ENCODE measurements at regions not wholly inside any gene's neighbourhood (a gene's known extent, or its start where the extent isn't known, plus 50 kb on each side); places are given as distances from the start of the nearest gene placed in this dataset.

GRCh38 chrX:131595120-131595519, 51.2 kb downstream of the OR13H1 start:
- no peaks in the 10 kb centered on the region for H3K9me3 ChIP-seq (ENCODE audit: control insufficient read depth, low read length)
- no peaks in the 10 kb centered on the region for H3K4me1 ChIP-seq (ENCODE audit: control insufficient read depth, insufficient read depth, low read length)
- H3K36me3 ChIP-seq (ENCODE audit: control insufficient read depth, insufficient read depth, low read length, severe bottlenecking): no peaks in the 10 kb centered on the region
- DNase-seq (ENCODE audit: low read depth): no peak
- H3K9ac ChIP-seq (ENCODE audit: low read length): no peak overlapping the region
- peaks cover 16% of the 10 kb centered on the region for H3K27me3 ChIP-seq (replicated peaks; ENCODE audit: control insufficient read depth, insufficient read depth, low read length)
- no peak overlapping the region for H3K4me3 ChIP-seq (ENCODE audit: low read length)

GRCh38 chrX:131607792-131608369, 64.0 kb downstream of the OR13H1 start:
- Histone ChIP-seq H3K4me1 (ENCODE audit: control insufficient read depth, insufficient read depth, low read length) (no peaks in the 10 kb centered on the region), H3K36me3 (ENCODE audit: control insufficient read depth, insufficient read depth, low read length, severe bottlenecking) (no peaks in the 10 kb centered on the region), H3K9ac (ENCODE audit: low read length) (no peak overlapping the region), H3K27me3 (replicated peaks; ENCODE audit: control insufficient read depth, insufficient read depth, low read length) (peaks cover 16% of the 10 kb centered on the region), H3K9me3 (ENCODE audit: control insufficient read depth, low read length) (no peaks in the 10 kb centered on the region), H3K4me3 (ENCODE audit: low read length) (no peak overlapping the region)
- DNase-seq (ENCODE audit: low read depth): no peak

DNA sequence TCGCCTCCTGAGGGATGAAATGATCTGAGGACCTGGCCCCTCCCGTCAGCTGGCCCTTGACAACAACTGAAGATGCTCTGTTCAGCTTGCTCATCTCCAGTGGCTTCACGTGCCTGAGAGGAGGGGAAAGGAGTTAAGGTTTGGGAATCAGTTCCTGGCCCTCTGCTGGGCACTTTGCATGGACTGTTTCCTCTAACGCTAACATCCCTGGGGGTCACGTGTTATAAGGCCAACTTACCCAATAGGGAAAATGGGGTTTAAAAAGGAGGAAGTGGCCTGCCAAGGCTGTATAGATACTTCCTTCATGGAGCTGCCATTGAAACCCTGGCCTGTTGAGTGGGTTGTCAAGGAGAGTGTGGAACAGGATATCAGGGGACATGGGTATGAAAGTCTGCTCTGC, 65.6 kb downstream of the OR13H1 start:
- no peak overlapping the region for H3K4me3 ChIP-seq (ENCODE audit: low read length)
- no peaks in the 10 kb centered on the region for H3K4me1 ChIP-seq (ENCODE audit: control insufficient read depth, insufficient read depth, low read length)
- H3K27me3 ChIP-seq (replicated peaks; ENCODE audit: control insufficient read depth, insufficient read depth, low read length): peaks cover 17% of the 10 kb centered on the region
- H3K36me3 ChIP-seq (ENCODE audit: control insufficient read depth, insufficient read depth, low read length, severe bottlenecking): no peaks in the 10 kb centered on the region
- no peak for DNase-seq (ENCODE audit: low read depth)
- no peaks in the 10 kb centered on the region for H3K9me3 ChIP-seq (ENCODE audit: control insufficient read depth, low read length)
- H3K9ac ChIP-seq (ENCODE audit: low read length): no peak overlapping the region

GRCh38 chrX:131613260-131613659, 69.4 kb downstream of the OR13H1 start:
- Histone ChIP-seq H3K4me3 (ENCODE audit: low read length) (no peak overlapping the region), H3K9ac (ENCODE audit: low read length) (no peak overlapping the region), H3K4me1 (ENCODE audit: control insufficient read depth, insufficient read depth, low read length) (peaks cover 5% of the 10 kb centered on the region), H3K9me3 (ENCODE audit: control insufficient read depth, low read length) (no peaks in the 10 kb centered on the region), H3K27me3 (replicated peaks; ENCODE audit: control insufficient read depth, insufficient read depth, low read length) (peaks cover 17% of the 10 kb centered on the region), H3K36me3 (ENCODE audit: control insufficient read depth, insufficient read depth, low read length, severe bottlenecking) (no peaks in the 10 kb centered on the region)
- no peak for DNase-seq (ENCODE audit: low read depth)

GRCh38 chrX:131614241-131614640, 70.4 kb downstream of the OR13H1 start:
- Histone ChIP-seq H3K4me3 (ENCODE audit: low read length) (no peak overlapping the region), H3K4me1 (ENCODE audit: control insufficient read depth, insufficient read depth, low read length) (peaks cover 5% of the 10 kb centered on the region), H3K36me3 (ENCODE audit: control insufficient read depth, insufficient read depth, low read length, severe bottlenecking) (no peaks in the 10 kb centered on the region), H3K9ac (ENCODE audit: low read length) (no peak overlapping the region), H3K9me3 (ENCODE audit: control insufficient read depth, low read length) (no peaks in the 10 kb centered on the region), H3K27me3 (replicated peaks; ENCODE audit: control insufficient read depth, insufficient read depth, low read length) (peaks cover 17% of the 10 kb centered on the region)
- DNase-seq (ENCODE audit: low read depth): no peak

GRCh38 chrX:131617182-131617581, 73.3 kb downstream of the OR13H1 start:
- Histone ChIP-seq H3K9me3 (ENCODE audit: control insufficient read depth, low read length) (no peaks in the 10 kb centered on the region), H3K36me3 (ENCODE audit: control insufficient read depth, insufficient read depth, low read length, severe bottlenecking) (no peaks in the 10 kb centered on the region), H3K9ac (ENCODE audit: low read length) (no peak overlapping the region), H3K4me3 (ENCODE audit: low read length) (no peak overlapping the region), H3K27me3 (replicated peaks; ENCODE audit: control insufficient read depth, insufficient read depth, low read length) (peaks cover 8% of the 10 kb centered on the region), H3K4me1 (ENCODE audit: control insufficient read depth, insufficient read depth, low read length) (peaks cover 5% of the 10 kb centered on the region)
- DNase-seq (ENCODE audit: low read depth): no peak

DNA sequence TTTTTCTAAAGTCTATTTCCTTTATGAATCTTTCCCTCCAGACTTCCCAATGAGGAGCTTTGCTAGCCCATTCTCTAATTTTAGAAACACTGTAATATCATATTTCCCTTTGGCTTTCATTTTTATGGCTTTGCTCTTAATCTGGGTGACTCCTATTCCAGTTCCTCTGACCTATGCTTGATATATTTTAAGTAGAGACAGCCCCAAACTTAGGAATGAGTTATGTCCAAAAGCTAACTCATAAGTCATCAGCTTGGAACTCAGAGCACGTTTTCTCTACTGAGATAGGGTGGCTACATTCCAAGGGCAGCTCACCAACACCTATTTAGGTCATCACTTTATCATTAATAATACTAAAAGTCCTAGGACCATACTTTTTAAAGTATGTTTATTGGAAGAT, 77.8 kb downstream of the OR13H1 start:
- DNase-seq (ENCODE audit: low read depth): no peak
- H3K9ac ChIP-seq (ENCODE audit: low read length): no peak overlapping the region
- no peak overlapping the region for H3K4me3 ChIP-seq (ENCODE audit: low read length)
- no peaks in the 10 kb centered on the region for H3K36me3 ChIP-seq (ENCODE audit: control insufficient read depth, insufficient read depth, low read length, severe bottlenecking)
- peaks cover 8% of the 10 kb centered on the region for H3K27me3 ChIP-seq (replicated peaks; ENCODE audit: control insufficient read depth, insufficient read depth, low read length)
- peaks cover 4% of the 10 kb centered on the region for H3K4me1 ChIP-seq (ENCODE audit: control insufficient read depth, insufficient read depth, low read length)
- H3K9me3 ChIP-seq (ENCODE audit: control insufficient read depth, low read length): no peaks in the 10 kb centered on the region

GRCh38 chrX:131626681-131627296, 82.9 kb downstream of the OR13H1 start:
- no peak for DNase-seq (ENCODE audit: low read depth)
- no peaks in the 10 kb centered on the region for H3K9me3 ChIP-seq (ENCODE audit: control insufficient read depth, low read length)
- no peaks in the 10 kb centered on the region for H3K36me3 ChIP-seq (ENCODE audit: control insufficient read depth, insufficient read depth, low read length, severe bottlenecking)
- H3K9ac ChIP-seq (ENCODE audit: low read length): no peak overlapping the region
- H3K4me1 ChIP-seq (ENCODE audit: control insufficient read depth, insufficient read depth, low read length): no peaks in the 10 kb centered on the region
- peaks cover 37% of the 10 kb centered on the region for H3K27me3 ChIP-seq (replicated peaks; ENCODE audit: control insufficient read depth, insufficient read depth, low read length)
- no peak overlapping the region for H3K4me3 ChIP-seq (ENCODE audit: low read length)

GRCh38 chrX:131630534-131630933, 86.7 kb downstream of the OR13H1 start:
- Histone ChIP-seq H3K4me1 (ENCODE audit: control insufficient read depth, insufficient read depth, low read length) (no peaks in the 10 kb centered on the region), H3K27me3 (replicated peaks; ENCODE audit: control insufficient read depth, insufficient read depth, low read length) (peaks cover 39% of the 10 kb centered on the region), H3K4me3 (ENCODE audit: low read length) (no peak overlapping the region), H3K9ac (ENCODE audit: low read length) (no peak overlapping the region), H3K36me3 (ENCODE audit: control insufficient read depth, insufficient read depth, low read length, severe bottlenecking) (no peaks in the 10 kb centered on the region), H3K9me3 (ENCODE audit: control insufficient read depth, low read length) (no peaks in the 10 kb centered on the region)
- no peak for DNase-seq (ENCODE audit: low read depth)

- no peak overlapping the region for H3K9ac ChIP-seq (ENCODE audit: low read length)
- no peaks in the 10 kb centered on the region for H3K36me3 ChIP-seq (ENCODE audit: control insufficient read depth, insufficient read depth, low read length, severe bottlenecking)
- H3K4me3 ChIP-seq (ENCODE audit: low read length): no peak overlapping the region
- peaks cover 40% of the 10 kb centered on the region for H3K27me3 ChIP-seq (replicated peaks; ENCODE audit: control insufficient read depth, insufficient read depth, low read length)
- H3K9me3 ChIP-seq (ENCODE audit: control insufficient read depth, low read length): peaks cover 3% of the 10 kb centered on the region
- peak; percentile 83 for DNase-seq (ENCODE audit: low read depth)
- no peaks in the 10 kb centered on the region for H3K4me1 ChIP-seq (ENCODE audit: control insufficient read depth, insufficient read depth, low read length)
Measured at GRCh38 chrX:131633285-131633917, 89.5 kb downstream of the OR13H1 start.

DNA sequence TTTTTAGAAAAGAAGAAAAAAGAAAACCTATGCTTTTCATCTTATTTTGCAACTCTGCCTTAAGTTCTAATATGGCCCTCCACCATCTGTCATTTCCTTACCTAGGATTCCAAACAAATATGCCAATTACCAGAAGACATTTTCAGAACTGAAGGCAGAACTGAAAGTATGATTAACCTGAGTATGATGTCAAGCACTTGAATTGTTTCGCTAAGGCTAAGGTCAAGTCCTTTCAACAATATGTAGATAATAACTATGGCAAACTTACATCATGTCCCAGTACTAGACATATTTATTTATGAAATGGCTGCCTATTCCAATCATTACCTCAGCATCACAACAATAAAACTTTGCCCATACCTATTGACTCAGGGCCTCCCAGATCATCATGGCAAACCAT, 91.0 kb downstream of the OR13H1 start:
- Histone ChIP-seq H3K36me3 (ENCODE audit: control insufficient read depth, insufficient read depth, low read length, severe bottlenecking) (no peaks in the 10 kb centered on the region), H3K4me3 (ENCODE audit: low read length) (no peak overlapping the region), H3K9me3 (ENCODE audit: control insufficient read depth, low read length) (peaks cover 4% of the 10 kb centered on the region), H3K9ac (ENCODE audit: low read length) (no peak overlapping the region), H3K27me3 (replicated peaks; ENCODE audit: control insufficient read depth, insufficient read depth, low read length) (peaks cover 47% of the 10 kb centered on the region), H3K4me1 (ENCODE audit: control insufficient read depth, insufficient read depth, low read length) (no peaks in the 10 kb centered on the region)
- no peak for DNase-seq (ENCODE audit: low read depth)

All from adipocyte (in vitro differentiated cells).